Mesothelial cell of epicardium (in vitro differentiated cells): ENCODE measurements at regions not wholly inside any gene's neighbourhood (a gene's known extent, or its start where the extent isn't known, plus 50 kb on each side); places are given as distances from the start of the nearest gene placed in this dataset.

ENCODE experiments used
- DNase-seq, 2 experiments: peaks; one replicate each; pipeline ENCODE4 v3.0.0; 2021; ENCODE audit warnings: low spot score in 2 of 2; ENCODE audit not compliant: unreplicated experiment in 2 of 2
- H3K27ac Mint-ChIP-seq: 2 replicates; pipeline ENCODE4 v1.8.0; 2021; ENCODE audit warnings: mixed read lengths
- H3K27me3 Mint-ChIP-seq: 2 replicates; pipeline ENCODE4 v1.8.0; 2021; ENCODE audit warnings: low read depth, mixed read lengths
- H3K36me3 Mint-ChIP-seq: 2 replicates; pipeline ENCODE4 v1.8.0; 2021; ENCODE audit warnings: mixed read lengths
- H3K4me1 Mint-ChIP-seq: 2 replicates; pipeline ENCODE4 v1.8.0; 2021; ENCODE audit warnings: mixed read lengths
- H3K4me3 Mint-ChIP-seq: 2 replicates; pipeline ENCODE4 v1.8.0; 2021; ENCODE audit warnings: mild to moderate bottlenecking, moderate library complexity, mixed read lengths
- H3K9me3 Mint-ChIP-seq: 2 replicates; pipeline ENCODE4 v1.8.0; 2021; ENCODE audit warnings: mixed read lengths
- CTCF ChIP-seq: fragments of 200-600 bp; sonication (generic); IDR thresholded peaks from one replicate; pipeline ENCODE4 v1.5.0; 2021; ENCODE audit warnings: antibody characterized with exemption; ENCODE audit not compliant: unreplicated experiment

GRCh38 chr2:52779446-52779845 lies 988.2 kb upstream of the CHAC2 start:
- no peak for TF ChIP-seq CTCF
- no peak overlapping the region for H3K4me3 Mint-ChIP-seq
- H3K36me3 Mint-ChIP-seq: no peaks in the 10 kb centered on the region
- no peak overlapping the region for H3K27ac Mint-ChIP-seq
- no peaks in the 10 kb centered on the region for H3K4me1 Mint-ChIP-seq
- H3K9me3 Mint-ChIP-seq: no peaks in the 10 kb centered on the region
- H3K27me3 Mint-ChIP-seq: no peaks in the 10 kb centered on the region
- no peak for DNase-seq

GRCh38 chr2:52776571-52776970 lies 991.0 kb upstream of the CHAC2 start:
- Mint-ChIP-seq H3K36me3 (no peaks in the 10 kb centered on the region), H3K9me3 (peaks cover 9% of the 10 kb centered on the region), H3K4me1 (no peaks in the 10 kb centered on the region), H3K27me3 (no peaks in the 10 kb centered on the region), H3K27ac (no peak overlapping the region), H3K4me3 (no peak overlapping the region)
- DNase-seq: no peak
- no peak for TF ChIP-seq CTCF

GRCh38 chr2:52775674-52776073 lies 991.9 kb upstream of the CHAC2 start:
- no peak for DNase-seq
- H3K27ac Mint-ChIP-seq: no peak overlapping the region
- no peak for TF ChIP-seq CTCF
- no peaks in the 10 kb centered on the region for H3K27me3 Mint-ChIP-seq
- peaks cover under 1% of the 10 kb centered on the region for H3K36me3 Mint-ChIP-seq
- no peaks in the 10 kb centered on the region for H3K4me1 Mint-ChIP-seq
- peaks cover 15% of the 10 kb centered on the region for H3K9me3 Mint-ChIP-seq
- no peak overlapping the region for H3K4me3 Mint-ChIP-seq

- no peaks in the 10 kb centered on the region for H3K4me1 Mint-ChIP-seq
- no peaks in the 10 kb centered on the region for H3K27me3 Mint-ChIP-seq
- H3K36me3 Mint-ChIP-seq: peaks cover 5% of the 10 kb centered on the region
- no peak for DNase-seq
- no peak overlapping the region for H3K4me3 Mint-ChIP-seq
- peaks cover 36% of the 10 kb centered on the region for H3K9me3 Mint-ChIP-seq
- H3K27ac Mint-ChIP-seq: no peak overlapping the region
- TF ChIP-seq CTCF: no peak
These were observed 1001.9 kb upstream of the CHAC2 start for GRCh38 chr2:52765735-52766134.

GRCh38 chr2:52749764-52750163 lies 1017.8 kb upstream of the CHAC2 start:
- no peak for TF ChIP-seq CTCF
- no peaks in the 10 kb centered on the region for H3K4me1 Mint-ChIP-seq
- no peak overlapping the region for H3K4me3 Mint-ChIP-seq
- H3K27me3 Mint-ChIP-seq: no peaks in the 10 kb centered on the region
- H3K36me3 Mint-ChIP-seq: no peaks in the 10 kb centered on the region
- peaks cover 11% of the 10 kb centered on the region for H3K9me3 Mint-ChIP-seq
- H3K27ac Mint-ChIP-seq: no peak overlapping the region
- no peak for DNase-seq

- no peak overlapping the region for H3K4me3 Mint-ChIP-seq
- H3K27me3 Mint-ChIP-seq: no peaks in the 10 kb centered on the region
- H3K4me1 Mint-ChIP-seq: no peaks in the 10 kb centered on the region
- DNase-seq: no peak
- no peak overlapping the region for H3K27ac Mint-ChIP-seq
- TF ChIP-seq CTCF: no peak
- H3K9me3 Mint-ChIP-seq: peaks cover 14% of the 10 kb centered on the region
- no peaks in the 10 kb centered on the region for H3K36me3 Mint-ChIP-seq
These were observed 1022.5 kb upstream of the CHAC2 start for GRCh38 chr2:52745144-52745543.
